SH-SY5Y (cell line): ENCODE measurements at regions not wholly inside any gene's neighbourhood (a gene's known extent, or its start where the extent isn't known, plus 50 kb on each side); places are given as distances from the start of the nearest gene placed in this dataset.
A peak's percentile ranks its signal among the peaks of the same experiment; 100 is the strongest.

Source experiments
- GATA2 ChIP-seq: IDR thresholded peaks from 2 replicates; pipeline ENCODE4 v1.6.1; 2011; ENCODE audit warnings: mild to moderate bottlenecking, low read depth, low read length
- GATA3 ChIP-seq: IDR thresholded peaks from 2 replicates; pipeline ENCODE4 v1.6.1; 2011; ENCODE audit warnings: low read depth, mild to moderate bottlenecking, low read length, moderate library complexity

- 0 out of 2 replicates have a peak, but pooled peaks have one; percentile 15 for TF ChIP-seq GATA3
- TF ChIP-seq GATA2, result peak; percentile 66
Observed at GRCh38 chr2:150222379-150222778, 265.1 kb downstream of the RND3 start.
